Duodenal mucosa (tissue), 2 donors: ENCODE measurements at regions not wholly inside any gene's neighbourhood (a gene's known extent, or its start where the extent isn't known, plus 50 kb on each side); places are given as distances from the start of the nearest gene placed in this dataset.

ENCODE experiments used
- H3K27ac ChIP-seq: one replicate; pipeline ENCODE4 v1.7.0; 2013; ENCODE audit warnings: low read depth, low read length
- H3K27me3 ChIP-seq, 2 donors: one replicate each; pipeline ENCODE4 v1.7.0; 2013; ENCODE audit warnings: low read length in 2 of 2, control low read depth in 1 of 2; ENCODE audit not compliant: insufficient read depth in 2 of 2, control insufficient read depth in 1 of 2
- H3K36me3 ChIP-seq, 2 donors: one replicate each; pipeline ENCODE4 v1.7.0; 2013; ENCODE audit warnings: low read length in 2 of 2, control low read depth in 1 of 2; ENCODE audit not compliant: insufficient read depth in 2 of 2, control insufficient read depth in 1 of 2
- H3K4me1 ChIP-seq, 2 donors: one replicate each; pipeline ENCODE4 v1.7.0; 2013; ENCODE audit warnings: low read length in 2 of 2, control low read depth in 1 of 2; ENCODE audit not compliant: insufficient read depth in 2 of 2, control insufficient read depth in 1 of 2
- H3K4me3 ChIP-seq, 2 donors: one replicate each; pipeline ENCODE4 v1.7.0; 2013; ENCODE audit warnings: low read length in 2 of 2, low read depth in 1 of 2
- H3K9ac ChIP-seq, 2 donors: one replicate each; pipeline ENCODE4 v1.7.0; 2013; ENCODE audit warnings: low read length in 2 of 2, low read depth in 1 of 2
- H3K9me3 ChIP-seq, 2 donors: one replicate each; pipeline ENCODE4 v1.7.0; 2013; ENCODE audit warnings: low read length in 2 of 2, control low read depth in 1 of 2; ENCODE audit not compliant: control insufficient read depth in 1 of 2

DNA sequence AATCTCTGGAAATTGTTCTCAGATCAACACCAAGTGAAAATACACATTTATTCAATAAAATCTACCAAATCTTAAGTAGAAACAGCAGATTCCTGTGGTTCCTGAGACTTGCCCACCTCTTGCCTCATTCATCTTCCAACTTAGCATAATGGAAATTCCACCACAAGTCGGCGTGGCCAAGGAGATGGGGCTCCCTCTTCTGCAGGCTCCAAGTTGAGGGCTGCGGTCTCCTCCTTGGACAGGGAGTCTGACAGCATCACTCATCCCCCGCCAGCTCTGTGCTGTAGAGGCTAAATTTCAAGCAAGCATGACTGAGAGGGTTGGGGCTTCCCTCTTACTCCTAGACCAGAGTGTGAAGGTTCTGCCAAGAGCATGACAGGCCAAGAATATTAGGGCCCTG lies 273.7 kb downstream of the DIRAS2 start:
- no peak overlapping the region for H3K9ac ChIP-seq
- H3K9me3 ChIP-seq = no peaks in the 10 kb centered on the region
- H3K36me3 ChIP-seq = no peaks in the 10 kb centered on the region
- H3K4me1 ChIP-seq = no peaks in the 10 kb centered on the region
- H3K27ac ChIP-seq = no peak overlapping the region
- H3K27me3 ChIP-seq = no peaks in the 10 kb centered on the region
- no peak overlapping the region for H3K4me3 ChIP-seq

DNA sequence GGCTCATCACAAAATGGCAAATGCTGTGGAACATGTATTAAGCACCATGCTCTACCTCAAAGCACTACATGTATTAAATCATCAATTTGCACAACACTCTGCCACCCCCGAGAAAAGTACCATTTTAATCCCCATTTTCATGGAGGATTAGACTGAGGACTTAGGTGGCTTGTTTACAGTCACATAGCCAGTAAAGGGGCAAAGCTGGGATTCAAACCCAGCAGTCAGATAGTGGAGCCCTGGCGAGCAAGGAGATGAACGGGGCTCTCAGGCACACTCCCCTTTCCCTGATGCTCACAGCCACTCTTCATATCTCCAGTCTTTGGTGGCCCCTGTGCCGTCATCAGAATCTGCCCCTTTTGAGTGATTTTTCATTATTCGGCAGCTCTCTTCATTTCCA lies 262.9 kb downstream of the DIRAS2 start:
- Histone ChIP-seq H3K9ac (no peak overlapping the region), H3K4me1 (no peaks in the 10 kb centered on the region), H3K4me3 (no peak overlapping the region), H3K36me3 (no peaks in the 10 kb centered on the region), H3K9me3 (no peaks in the 10 kb centered on the region), H3K27ac (no peak overlapping the region), H3K27me3 (no peaks in the 10 kb centered on the region)

DNA sequence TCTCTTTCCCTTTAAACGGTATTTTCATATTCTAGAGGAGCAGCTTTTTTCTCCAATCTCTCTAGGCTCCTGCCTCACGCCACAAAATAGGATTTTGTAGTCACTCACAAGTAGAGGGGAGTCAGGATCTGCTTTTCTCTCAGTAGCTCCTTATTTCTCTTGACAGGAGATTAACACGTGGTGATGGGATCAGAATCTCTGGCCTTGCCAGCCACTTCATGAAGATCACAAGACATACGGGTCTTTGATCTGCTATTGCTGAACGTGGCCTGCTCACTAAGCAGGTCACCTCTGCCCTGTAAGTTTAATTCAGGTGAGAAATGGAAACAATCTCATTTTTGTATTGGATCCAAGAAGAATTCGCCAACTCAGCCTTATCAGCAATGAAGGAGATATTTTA lies 257.5 kb downstream of the DIRAS2 start:
- Histone ChIP-seq H3K36me3 (no peaks in the 10 kb centered on the region), H3K4me3 (no peak overlapping the region), H3K9ac (no peak overlapping the region), H3K9me3 (no peaks in the 10 kb centered on the region), H3K27ac (no peak overlapping the region), H3K4me1 (no peaks in the 10 kb centered on the region), H3K27me3 (no peaks in the 10 kb centered on the region)

GRCh38 chr9:90393365-90394152 lies 249.1 kb downstream of the DIRAS2 start:
- Histone ChIP-seq H3K27me3 (no peaks in the 10 kb centered on the region), H3K4me3 (no peak overlapping the region), H3K9me3 (no peaks in the 10 kb centered on the region), H3K9ac (no peak overlapping the region), H3K36me3 (no peaks in the 10 kb centered on the region), H3K27ac (no peak overlapping the region), H3K4me1 (no peaks in the 10 kb centered on the region)

DNA sequence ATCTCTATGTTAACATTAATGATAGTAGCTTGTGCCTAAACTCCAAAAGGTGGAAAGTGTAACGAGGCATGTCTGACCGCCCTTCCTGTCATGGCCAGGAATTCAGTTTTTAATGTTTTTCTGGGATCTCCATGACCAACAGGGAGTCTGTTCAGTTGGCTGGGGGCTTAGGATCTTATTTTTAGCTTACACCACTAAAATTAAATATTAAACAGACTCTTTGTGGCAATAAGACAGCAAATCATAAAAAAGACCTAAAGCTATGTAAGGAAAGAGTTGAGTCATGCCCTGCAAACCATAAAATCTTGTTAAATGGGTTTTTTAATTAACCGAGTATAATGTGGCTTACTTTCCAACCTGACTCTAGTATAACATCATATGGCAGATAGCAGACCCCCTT lies 247.8 kb downstream of the DIRAS2 start:
- H3K27ac ChIP-seq = no peak overlapping the region
- no peaks in the 10 kb centered on the region for H3K9me3 ChIP-seq
- H3K9ac ChIP-seq = no peak overlapping the region
- no peaks in the 10 kb centered on the region for H3K4me1 ChIP-seq
- H3K36me3 ChIP-seq = no peaks in the 10 kb centered on the region
- H3K4me3 ChIP-seq = no peak overlapping the region
- no peaks in the 10 kb centered on the region for H3K27me3 ChIP-seq

DNA sequence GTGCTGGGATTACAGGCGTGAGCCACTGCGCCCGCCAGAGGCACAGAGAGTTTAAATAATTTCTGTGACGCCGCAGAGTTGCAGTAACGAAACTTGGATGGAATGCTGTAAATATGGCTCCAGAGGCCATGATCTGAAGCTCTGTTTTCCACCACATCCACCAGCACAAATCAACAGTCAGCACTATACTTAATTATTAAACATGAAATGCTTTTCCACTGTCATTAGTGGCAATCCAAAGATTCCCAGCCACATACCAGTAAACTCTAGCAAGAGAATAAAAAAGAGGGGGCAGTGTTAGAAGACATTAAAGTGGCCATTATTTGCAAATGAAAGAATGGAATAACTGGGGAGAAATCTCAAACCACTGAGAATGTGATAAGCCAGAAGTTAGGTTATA lies 242.5 kb downstream of the DIRAS2 start:
- Histone ChIP-seq H3K27ac (no peak overlapping the region), H3K4me1 (no peaks in the 10 kb centered on the region), H3K9me3 (no peaks in the 10 kb centered on the region), H3K27me3 (no peaks in the 10 kb centered on the region), H3K36me3 (no peaks in the 10 kb centered on the region), H3K9ac (no peak overlapping the region), H3K4me3 (no peak overlapping the region)

DNA sequence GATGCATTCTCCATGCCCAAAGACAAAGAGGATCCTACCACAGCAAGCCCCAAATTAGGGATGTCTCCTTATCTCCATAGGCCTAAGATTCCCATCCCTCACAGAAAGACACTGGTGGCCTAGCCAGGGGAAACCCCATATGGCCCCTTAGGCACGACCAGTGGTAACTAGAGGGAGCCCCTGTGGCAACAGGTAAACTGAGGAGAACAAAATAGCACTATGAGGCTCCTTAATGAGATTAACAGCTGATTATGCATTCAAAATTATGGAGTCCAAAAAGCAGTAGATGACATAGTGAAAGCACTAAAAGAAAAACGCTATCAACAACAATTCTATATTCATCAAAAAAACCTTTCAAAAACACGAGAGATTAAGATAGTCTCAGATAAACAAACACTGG lies 234.0 kb downstream of the DIRAS2 start:
- H3K36me3 ChIP-seq = no peaks in the 10 kb centered on the region
- no peak overlapping the region for H3K4me3 ChIP-seq
- no peaks in the 10 kb centered on the region for H3K4me1 ChIP-seq
- no peak overlapping the region for H3K9ac ChIP-seq
- H3K27me3 ChIP-seq = no peaks in the 10 kb centered on the region
- H3K9me3 ChIP-seq = peaks cover 4 to 5% of the 10 kb centered on the region in 2 donors
- H3K27ac ChIP-seq = no peak overlapping the region

- peaks cover 0 to 4% of the 10 kb centered on the region in 2 donors for H3K27me3 ChIP-seq
- no peak overlapping the region for H3K4me3 ChIP-seq
- peaks cover 3% of the 10 kb centered on the region in 2 donors for H3K4me1 ChIP-seq
- no peak overlapping the region for H3K27ac ChIP-seq
- H3K9me3 ChIP-seq = no peaks in the 10 kb centered on the region
- no peaks in the 10 kb centered on the region for H3K36me3 ChIP-seq
- H3K9ac ChIP-seq = no peak overlapping the region
Measured at GRCh38 chr9:90419221-90419851, 223.3 kb downstream of the DIRAS2 start.

DNA sequence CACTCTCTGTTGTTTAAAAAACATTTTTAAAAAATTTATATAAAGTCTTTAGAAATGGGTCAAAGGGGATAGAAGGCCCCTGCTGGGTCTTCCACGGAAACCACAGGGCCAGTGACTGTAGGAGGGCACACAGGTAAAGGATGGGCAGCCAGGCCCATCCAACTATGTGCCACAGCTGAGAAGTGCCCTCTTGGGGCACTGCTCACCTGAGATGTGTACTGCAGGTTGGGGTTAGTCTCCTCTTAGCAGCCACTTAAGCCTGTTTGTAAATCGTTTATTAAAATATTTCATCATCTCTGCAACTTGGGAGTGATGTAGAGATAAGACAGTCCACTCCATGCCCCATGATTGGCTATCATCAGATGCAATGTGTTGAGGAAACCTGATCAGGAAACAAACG lies 222.4 kb downstream of the DIRAS2 start:
- no peak overlapping the region for H3K27ac ChIP-seq
- H3K36me3 ChIP-seq = no peaks in the 10 kb centered on the region
- no peak overlapping the region for H3K4me3 ChIP-seq
- peaks cover 3% of the 10 kb centered on the region in 2 donors for H3K4me1 ChIP-seq
- peaks cover 0 to 4% of the 10 kb centered on the region in 2 donors for H3K27me3 ChIP-seq
- no peak overlapping the region for H3K9ac ChIP-seq
- H3K9me3 ChIP-seq = no peaks in the 10 kb centered on the region

- Histone ChIP-seq H3K9me3 (no peaks in the 10 kb centered on the region), H3K27ac (no peak overlapping the region), H3K4me3 (no peak overlapping the region), H3K27me3 (peaks cover 0 to 4% of the 10 kb centered on the region in 2 donors), H3K36me3 (no peaks in the 10 kb centered on the region), H3K4me1 (peaks cover 3% of the 10 kb centered on the region in 2 donors), H3K9ac (no peak overlapping the region)
Measured at GRCh38 chr9:90420768-90421513, 221.7 kb downstream of the DIRAS2 start.
